ENCODE measurements at regions not wholly inside any gene's neighbourhood (a gene's known extent, or its start where the extent isn't known, plus 50 kb on each side); places are given as distances from the start of the nearest gene placed in this dataset.
"Not testable (repeated sequence)": the region's sequence is repeated elsewhere in the genome, so short reads cannot be mapped to it uniquely, and the experiment has no call there.

DNA sequence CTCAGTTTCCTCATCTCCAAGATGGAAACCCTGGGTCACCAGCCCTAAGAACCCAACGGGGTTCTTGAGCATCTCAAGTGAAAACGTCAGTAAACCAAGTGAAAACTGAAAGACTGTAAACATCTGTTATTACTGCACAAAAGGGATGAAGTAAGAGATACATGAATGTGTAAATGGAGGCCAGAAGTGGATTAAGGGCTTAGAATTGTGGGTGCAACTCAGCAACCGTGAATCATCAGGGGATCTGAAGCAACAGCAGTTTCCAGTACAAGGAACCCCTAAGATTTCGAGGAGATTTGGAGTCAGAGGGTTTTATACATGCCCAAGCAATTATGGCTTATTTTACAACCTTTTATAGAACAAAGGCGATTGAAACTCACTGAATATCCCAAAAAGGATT, 95.7 kb upstream of the SVIL start:
- H3K9ac ChIP-seq (ENCODE audit: low read length in 3 of 3): no peak overlapping the region
- TF ChIP-seq, protein P1, sequence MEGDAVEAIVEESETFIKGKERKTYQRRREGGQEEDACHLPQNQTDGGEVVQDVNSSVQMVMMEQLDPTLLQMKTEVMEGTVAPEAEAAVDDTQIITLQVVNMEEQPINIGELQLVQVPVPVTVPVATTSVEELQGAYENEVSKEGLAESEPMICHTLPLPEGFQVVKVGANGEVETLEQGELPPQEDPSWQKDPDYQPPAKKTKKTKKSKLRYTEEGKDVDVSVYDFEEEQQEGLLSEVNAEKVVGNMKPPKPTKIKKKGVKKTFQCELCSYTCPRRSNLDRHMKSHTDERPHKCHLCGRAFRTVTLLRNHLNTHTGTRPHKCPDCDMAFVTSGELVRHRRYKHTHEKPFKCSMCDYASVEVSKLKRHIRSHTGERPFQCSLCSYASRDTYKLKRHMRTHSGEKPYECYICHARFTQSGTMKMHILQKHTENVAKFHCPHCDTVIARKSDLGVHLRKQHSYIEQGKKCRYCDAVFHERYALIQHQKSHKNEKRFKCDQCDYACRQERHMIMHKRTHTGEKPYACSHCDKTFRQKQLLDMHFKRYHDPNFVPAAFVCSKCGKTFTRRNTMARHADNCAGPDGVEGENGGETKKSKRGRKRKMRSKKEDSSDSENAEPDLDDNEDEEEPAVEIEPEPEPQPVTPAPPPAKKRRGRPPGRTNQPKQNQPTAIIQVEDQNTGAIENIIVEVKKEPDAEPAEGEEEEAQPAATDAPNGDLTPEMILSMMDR (IDR thresholded peaks at IDR 0.05; ENCODE audit: borderline replicate concordance, extremely low read depth, insufficient read depth): no peak
- H3K4me1 ChIP-seq (ENCODE audit: control insufficient read depth in 2 of 3, insufficient read depth in 2 of 3, low read depth in 1 of 3, low read length in 3 of 3): peaks cover 3 to 6% (median 4%) of the 10 kb centered on the region in 3 donors
- H3K9me3 ChIP-seq (ENCODE audit: control insufficient read depth in 2 of 3, insufficient read depth in 1 of 3, low read length in 3 of 3): no peaks in the 10 kb centered on the region
- no peaks in the 10 kb centered on the region for H3K36me3 ChIP-seq (ENCODE audit: control insufficient read depth in 2 of 3, insufficient read depth in 3 of 3, low read length in 3 of 3)
- H3K4me3 ChIP-seq (ENCODE audit: low read length in 3 of 3): no peak overlapping the region
- FAIRE-seq: no peak
- intact Hi-C loops (cut with DNase I): no loop called here
- H3K27me3 ChIP-seq (ENCODE audit: control insufficient read depth, insufficient read depth, low read length): no peaks in the 10 kb centered on the region
- no peak for DNase-seq
- H3K27ac ChIP-seq (ENCODE audit: low read depth in 2 of 2, low read length in 2 of 2): no peak overlapping the region

DNA sequence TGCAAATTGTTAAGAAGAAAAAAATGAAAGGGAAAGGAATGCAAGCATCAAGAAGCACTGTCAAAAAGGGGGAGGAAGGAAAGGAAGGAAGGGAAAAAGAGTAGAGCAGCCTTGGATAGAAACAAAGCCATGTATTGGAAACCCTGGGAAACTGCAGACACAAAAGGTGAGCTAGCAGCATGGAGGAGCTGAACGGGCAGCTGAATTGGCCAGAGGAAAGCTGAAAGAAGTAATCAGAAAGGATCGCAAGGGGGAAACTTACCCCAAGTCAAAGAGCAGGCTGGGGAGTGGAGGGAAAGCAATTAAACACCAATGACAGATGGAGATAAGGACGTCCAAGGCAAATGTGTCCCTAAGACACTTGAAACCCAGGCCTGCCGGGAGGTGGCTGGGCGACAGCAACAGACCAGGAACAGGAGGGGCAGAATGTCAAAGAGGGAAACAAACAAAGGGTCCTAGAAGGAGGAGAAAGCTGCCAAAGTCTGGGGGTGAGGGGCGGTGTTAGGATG, 93.8 kb upstream of the SVIL start:
- peaks cover 0 to 6% (median 3%) of the 10 kb centered on the region in 3 donors for H3K4me1 ChIP-seq (ENCODE audit: control insufficient read depth in 2 of 3, insufficient read depth in 2 of 3, low read depth in 1 of 3, low read length in 3 of 3)
- no peak for FAIRE-seq
- H3K4me3 ChIP-seq (ENCODE audit: low read length in 3 of 3): no peak overlapping the region
- H3K27ac ChIP-seq (ENCODE audit: low read depth in 2 of 2, low read length in 2 of 2): no peak overlapping the region
- H3K9me3 ChIP-seq (ENCODE audit: control insufficient read depth in 2 of 3, insufficient read depth in 1 of 3, low read length in 3 of 3): no peaks in the 10 kb centered on the region
- H3K36me3 ChIP-seq (ENCODE audit: control insufficient read depth in 2 of 3, insufficient read depth in 3 of 3, low read length in 3 of 3): no peaks in the 10 kb centered on the region
- DNase-seq: peak in 3 of 5 donors; percentile 35 to 49 (median 42)
- TF ChIP-seq, protein P1 (IDR thresholded peaks at IDR 0.05; ENCODE audit: borderline replicate concordance, extremely low read depth, insufficient read depth): no peak
- no peak overlapping the region for H3K9ac ChIP-seq (ENCODE audit: low read length in 3 of 3)
- no peaks in the 10 kb centered on the region for H3K27me3 ChIP-seq (ENCODE audit: control insufficient read depth, insufficient read depth, low read length)
- intact Hi-C loops (cut with DNase I): no loop called here

DNA sequence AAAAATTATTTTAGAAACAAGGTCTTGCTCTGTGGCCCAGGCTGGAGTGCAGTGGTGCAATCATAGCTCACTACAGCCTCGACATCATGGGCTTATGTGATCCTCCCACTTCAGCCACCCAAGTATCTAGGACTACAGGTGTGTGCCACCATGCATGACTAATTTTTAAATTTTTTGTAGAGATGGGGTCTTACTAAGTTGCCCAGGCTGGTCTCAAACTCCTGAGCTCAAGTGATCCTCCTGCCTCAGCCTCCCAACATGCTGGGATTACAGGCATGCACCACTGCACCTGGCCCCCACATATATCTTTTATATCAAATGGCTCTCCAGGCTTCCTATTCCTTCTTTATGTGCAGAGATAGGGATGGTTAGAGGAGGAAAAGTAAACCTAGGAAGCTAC, 91.2 kb upstream of the SVIL start:
- H3K36me3 ChIP-seq (ENCODE audit: control insufficient read depth in 2 of 3, insufficient read depth in 3 of 3, low read length in 3 of 3); H3K9me3 ChIP-seq (ENCODE audit: control insufficient read depth in 2 of 3, insufficient read depth in 1 of 3, low read length in 3 of 3); DNase-seq; intact Hi-C loops (cut with DNase I); H3K27me3 ChIP-seq (ENCODE audit: control insufficient read depth, insufficient read depth, low read length); H3K4me3 ChIP-seq (ENCODE audit: low read length in 3 of 3); H3K4me1 ChIP-seq (ENCODE audit: control insufficient read depth in 2 of 3, insufficient read depth in 2 of 3, low read depth in 1 of 3, low read length in 3 of 3); H3K9ac ChIP-seq (ENCODE audit: low read length in 3 of 3); H3K27ac ChIP-seq (ENCODE audit: low read depth in 2 of 2, low read length in 2 of 2); FAIRE-seq: not testable (repeated sequence)

DNA sequence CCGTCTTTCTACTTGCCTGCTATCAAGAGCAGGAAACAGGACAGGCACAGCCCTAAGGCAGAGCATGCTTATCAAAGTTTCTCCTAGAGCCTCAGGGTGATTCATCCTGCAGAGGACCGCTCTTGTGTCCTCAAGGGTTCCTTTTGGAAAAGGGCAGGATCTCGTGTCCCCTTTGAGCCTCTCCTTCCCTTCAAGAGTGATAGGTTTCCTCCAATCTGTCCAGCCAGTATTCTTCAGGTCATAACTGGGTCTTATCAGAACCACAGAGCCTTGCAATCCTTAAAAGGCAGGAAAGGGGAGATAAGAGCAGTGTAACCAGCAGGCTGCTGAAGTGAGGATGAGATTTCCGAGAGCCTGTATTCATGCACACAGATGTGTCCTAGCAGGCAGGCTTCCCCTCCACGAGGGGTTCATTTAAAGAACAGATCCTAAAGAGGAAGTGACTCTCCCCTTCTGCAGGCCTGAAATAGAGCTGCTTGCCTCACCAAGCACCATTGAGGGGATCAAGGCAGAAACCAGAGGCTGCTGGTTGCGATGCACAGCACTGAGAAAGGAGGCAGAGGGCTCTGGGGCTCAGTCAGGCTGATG, 90.5 kb upstream of the SVIL start:
- intact Hi-C loops (cut with DNase I): no loop called here
- DNase-seq (no peak), FAIRE-seq (no peak)
- Histone ChIP-seq H3K9me3 (ENCODE audit: control insufficient read depth in 2 of 3, insufficient read depth in 1 of 3, low read length in 3 of 3) (peaks cover 0 to 4% (median 0%) of the 10 kb centered on the region in 3 donors), H3K4me3 (ENCODE audit: low read length in 3 of 3) (no peak overlapping the region), H3K27ac (ENCODE audit: low read depth in 2 of 2, low read length in 2 of 2) (no peak overlapping the region), H3K4me1 (ENCODE audit: control insufficient read depth in 2 of 3, insufficient read depth in 2 of 3, low read depth in 1 of 3, low read length in 3 of 3) (peaks cover 0 to 4% (median 3%) of the 10 kb centered on the region in 3 donors), H3K9ac (ENCODE audit: low read length in 3 of 3) (no peak overlapping the region), H3K27me3 (ENCODE audit: control insufficient read depth, insufficient read depth, low read length) (no peaks in the 10 kb centered on the region), H3K36me3 (ENCODE audit: control insufficient read depth in 2 of 3, insufficient read depth in 3 of 3, low read length in 3 of 3) (no peaks in the 10 kb centered on the region)
- TF ChIP-seq, protein P1 (IDR thresholded peaks at IDR 0.05; ENCODE audit: borderline replicate concordance, extremely low read depth, insufficient read depth): no peak

Measured in kidney (tissue), 13 donors.